GM23338 (cell line): ENCODE measurements at regions not wholly inside any gene's neighbourhood (a gene's known extent, or its start where the extent isn't known, plus 50 kb on each side); places are given as distances from the start of the nearest gene placed in this dataset.
A peak's percentile ranks its signal among the peaks of the same experiment; 100 is the strongest.

Experiments used
- ATAC-seq: fragments of 200-7000 bp; cut with Tn5 transposase; 3 replicates; pipeline ENCODE4 v1.9.1; 2020
- DNase-seq: peaks from one replicate; pipeline ENCODE4 v3.0.0-alpha.2; 2015; ENCODE audit warnings: low spot score
- H2AFZ ChIP-seq: fragments of 200-600 bp; sonication (generic); 2 replicates; pipeline ENCODE4 v1.8.0; 2016; ENCODE audit warnings: antibody characterized with exemption, mild to moderate bottlenecking, moderate library complexity
- H3F3A ChIP-seq: fragments of 200-600 bp; sonication (generic); replicated peaks from 2 replicates; pipeline ENCODE4 v1.8.0; 2017; ENCODE audit warnings: antibody characterized with exemption, mixed run types, low read depth
- H3K27ac ChIP-seq: fragments of 200-600 bp; sonication (generic); 2 replicates; pipeline ENCODE4 v1.6.1; 2016; ENCODE audit warnings: low read depth
- H3K27me3 ChIP-seq: fragments of 200-600 bp; sonication (generic); 2 replicates; pipeline ENCODE4 v1.8.0; 2016; ENCODE audit warnings: mild to moderate bottlenecking, mixed run types, moderate library complexity; ENCODE audit not compliant: insufficient read depth
- H3K36me3 ChIP-seq: fragments of 200-600 bp; sonication (generic); 2 replicates; pipeline ENCODE4 v1.8.0; 2016; ENCODE audit warnings: mild to moderate bottlenecking; ENCODE audit not compliant: insufficient read depth
- H3K4me1 ChIP-seq: fragments of 200-600 bp; sonication (generic); 2 replicates; pipeline ENCODE4 v1.8.0; 2016; ENCODE audit warnings: mild to moderate bottlenecking, moderate library complexity; ENCODE audit not compliant: insufficient read depth
- H3K4me2 ChIP-seq: fragments of 200-600 bp; sonication (generic); 2 replicates; pipeline ENCODE4 v1.7.1; 2017; ENCODE audit warnings: mixed run types
- H3K4me3 ChIP-seq: fragments of 200-600 bp; sonication (generic); 2 replicates; pipeline ENCODE4 v1.6.1; 2016; ENCODE audit warnings: mixed run types
- H3K79me2 ChIP-seq: fragments of 200-600 bp; sonication (generic); replicated peaks from 2 replicates; pipeline ENCODE4 v1.8.0; 2017; ENCODE audit warnings: mild to moderate bottlenecking; ENCODE audit not compliant: insufficient read depth
- H3K9me2 ChIP-seq: fragments of 200-600 bp; sonication (generic); 2 replicates; pipeline ENCODE4 v1.8.0; 2017; ENCODE audit not compliant: insufficient read depth
- H4K20me1 ChIP-seq: fragments of 200-600 bp; sonication (generic); replicated peaks from 2 replicates; pipeline ENCODE4 v1.8.0; 2017; ENCODE audit warnings: mild to moderate bottlenecking; ENCODE audit not compliant: insufficient read depth
- H3K27ac Mint-ChIP-seq: 2 replicates; pipeline ENCODE4 v1.8.0; 2020; ENCODE audit warnings: inconsistent platforms, mild to moderate bottlenecking, moderate library complexity, mixed read lengths
- H3K27me3 Mint-ChIP-seq: 3 replicates; pipeline ENCODE4 v1.8.0; 2022; ENCODE audit warnings: low read depth, mild to moderate bottlenecking, moderate library complexity, mixed read lengths, inconsistent platforms; ENCODE audit not compliant: insufficient read depth, poor library complexity
- H3K36me3 Mint-ChIP-seq: 3 replicates; pipeline ENCODE4 v1.8.0; 2021; ENCODE audit warnings: low read depth, mild to moderate bottlenecking, inconsistent platforms, moderate library complexity, mixed read lengths
- H3K4me1 Mint-ChIP-seq: 3 replicates; pipeline ENCODE4 v1.8.0; 2020; ENCODE audit warnings: mild to moderate bottlenecking, inconsistent platforms, mixed read lengths
- H3K4me3 Mint-ChIP-seq: 3 replicates; pipeline ENCODE4 v1.8.0; 2021; ENCODE audit warnings: moderate library complexity, mild to moderate bottlenecking, inconsistent platforms, mixed read lengths
- H3K9me3 Mint-ChIP-seq: 3 replicates; pipeline ENCODE4 v1.8.0; 2020; ENCODE audit warnings: moderate library complexity, mild to moderate bottlenecking, inconsistent platforms, mixed read lengths
- CTCF ChIP-seq, 2 experiments: fragments of 200-600 bp in 1 of 2; sonication (generic) in 1 of 2; conservative IDR thresholded peaks; 2 replicates each; pipeline versions ENCODE4 v1.5.1 to v1.6.1; 2016 to 2017; ENCODE audit warnings: antibody characterized with exemption in 2 of 2, low read depth in 2 of 2, mild to moderate bottlenecking in 2 of 2, moderate library complexity in 1 of 2
- ETS1 ChIP-seq: IDR thresholded peaks from 2 replicates; pipeline ENCODE4 v1.6.1; 2016; ENCODE audit warnings: antibody characterized with exemption
- EZH2 ChIP-seq: fragments of 200-600 bp; sonication (generic); IDR thresholded peaks from one replicate; pipeline ENCODE4 v1.8.0; 2017; ENCODE audit warnings: antibody characterized with exemption, mild to moderate bottlenecking, low read depth; ENCODE audit not compliant: unreplicated experiment
- NANOG ChIP-seq: IDR thresholded peaks from 2 replicates; pipeline ENCODE4 v1.6.1; 2016; ENCODE audit warnings: antibody characterized with exemption, borderline replicate concordance
- STAT1 ChIP-seq: IDR thresholded peaks from one replicate; pipeline ENCODE4 v1.6.1; 2016; ENCODE audit warnings: antibody characterized with exemption; ENCODE audit not compliant: unreplicated experiment
- ZNF462 ChIP-seq: fragments of 250-450 bp; sonication (Bioruptor Pico); IDR thresholded peaks from 2 replicates; pipeline ENCODE4 v1.5.0; 2020; ENCODE audit warnings: mild to moderate bottlenecking, moderate library complexity

GRCh38 chr4:132592850-132593249 lies 556.2 kb upstream of the PCDH10 start:
- Mint-ChIP-seq H3K4me3 (no peak overlapping the region), H3K27ac (no peak overlapping the region)
- H3K79me2 ChIP-seq = no peaks in the 10 kb centered on the region

GRCh38 chr4:132593717-132594400 lies 555.2 kb upstream of the PCDH10 start:
- no peaks in the 10 kb centered on the region for H3F3A ChIP-seq
- no peaks in the 10 kb centered on the region for H3K79me2 ChIP-seq
- peak overlapping the region; percentile 67; the same call in 1 of the 2 replicates for H2AFZ ChIP-seq
- Mint-ChIP-seq H3K9me3 (peaks cover 3% of the 10 kb centered on the region; the same call in 2 of the 3 replicates), H3K27me3 (no peaks in the 10 kb centered on the region), H3K4me3 (no peak overlapping the region), H3K4me1 (no peaks in the 10 kb centered on the region), H3K36me3 (peaks cover 4% of the 10 kb centered on the region; the same call in 1 of the 3 replicates), H3K27ac (no peak overlapping the region)
- no peaks in the 10 kb centered on the region for H3K36me3 ChIP-seq
- ATAC-seq (no peak), DNase-seq (no peak)
- no peaks in the 10 kb centered on the region for H3K27me3 ChIP-seq
- H3K9me2 ChIP-seq = peaks cover 3% of the 10 kb centered on the region
- H3K4me2 ChIP-seq = no peak overlapping the region
- no peaks in the 10 kb centered on the region for H3K4me1 ChIP-seq
- H4K20me1 ChIP-seq = no peaks in the 10 kb centered on the region
- no peak overlapping the region for H3K27ac ChIP-seq
- H3K4me3 ChIP-seq = no peak overlapping the region
- TF ChIP-seq CTCF (conservative IDR thresholded peaks at IDR 0.05; ENCODE audit: low read depth in 2 of 2) (no peak), ETS1 (no peak)

More at GRCh38 chr4:132592850-132593249, 556.2 kb upstream of the PCDH10 start:
- Histone ChIP-seq H3K36me3 (no peaks in the 10 kb centered on the region), H4K20me1 (no peaks in the 10 kb centered on the region), H3K9me2 (peaks cover 3% of the 10 kb centered on the region), H3K4me3 (no peak overlapping the region), H3K27ac (no peak overlapping the region), H3K27me3 (no peaks in the 10 kb centered on the region), H2AFZ (no peak overlapping the region), H3K4me1 (no peaks in the 10 kb centered on the region), H3F3A (no peaks in the 10 kb centered on the region), H3K4me2 (no peak overlapping the region)
- H3K9me3 Mint-ChIP-seq = peaks cover 3% of the 10 kb centered on the region; the same call in 2 of the 3 replicates
- H3K27me3 Mint-ChIP-seq = no peaks in the 10 kb centered on the region
- H3K4me1 Mint-ChIP-seq = no peaks in the 10 kb centered on the region
- peaks cover 4% of the 10 kb centered on the region; the same call in 1 of the 3 replicates for H3K36me3 Mint-ChIP-seq
- DNase-seq = no peak
- no peak for ATAC-seq
- TF ChIP-seq NANOG (no peak), STAT1 (no peak)

- Histone ChIP-seq H2AFZ (no peak overlapping the region), H3K36me3 (no peaks in the 10 kb centered on the region), H4K20me1 (no peaks in the 10 kb centered on the region), H3K4me2 (no peak overlapping the region), H3K27ac (no peak overlapping the region), H3K27me3 (no peaks in the 10 kb centered on the region), H3K79me2 (no peaks in the 10 kb centered on the region), H3K9me2 (peaks cover 8% of the 10 kb centered on the region), H3K4me1 (no peaks in the 10 kb centered on the region), H3K4me3 (no peak overlapping the region), H3F3A (no peaks in the 10 kb centered on the region)
- no peaks in the 10 kb centered on the region for H3K4me1 Mint-ChIP-seq
- H3K4me3 Mint-ChIP-seq = no peak overlapping the region
- peaks cover 3% of the 10 kb centered on the region; the same call in 2 of the 3 replicates for H3K9me3 Mint-ChIP-seq
- H3K27ac Mint-ChIP-seq = no peak overlapping the region
- peaks cover 7% of the 10 kb centered on the region; the same call in 2 of the 3 replicates for H3K36me3 Mint-ChIP-seq
- no peaks in the 10 kb centered on the region for H3K27me3 Mint-ChIP-seq
- DNase-seq = no peak
- ATAC-seq = no peak
- TF ChIP-seq ZNF462 (CRISPR knock-in tag) (no peak), NANOG (no peak), EZH2 (no peak)
Observed at GRCh38 chr4:132596186-132596585, 552.9 kb upstream of the PCDH10 start.
